HG03354 (cell line): ENCODE measurements at regions not wholly inside any gene's neighbourhood (a gene's known extent, or its start where the extent isn't known, plus 50 kb on each side); places are given as distances from the start of the nearest gene placed in this dataset.
"Not testable (repeated sequence)": the region's sequence is repeated elsewhere in the genome, so short reads cannot be mapped to it uniquely, and the experiment has no call there.

ENCODE experiments used
- ATAC-seq: cut with Tn5 transposase; IDR thresholded peaks from one replicate; pipeline ENCODE4 v1.9.1; 2021; ENCODE audit warnings: mild to moderate bottlenecking; ENCODE audit not compliant: unreplicated experiment, poor library complexity, severe bottlenecking

GRCh38 chr20:1827974-1828785, 67.0 kb upstream of the SIRPA start:
- no peak for ATAC-seq

DNA sequence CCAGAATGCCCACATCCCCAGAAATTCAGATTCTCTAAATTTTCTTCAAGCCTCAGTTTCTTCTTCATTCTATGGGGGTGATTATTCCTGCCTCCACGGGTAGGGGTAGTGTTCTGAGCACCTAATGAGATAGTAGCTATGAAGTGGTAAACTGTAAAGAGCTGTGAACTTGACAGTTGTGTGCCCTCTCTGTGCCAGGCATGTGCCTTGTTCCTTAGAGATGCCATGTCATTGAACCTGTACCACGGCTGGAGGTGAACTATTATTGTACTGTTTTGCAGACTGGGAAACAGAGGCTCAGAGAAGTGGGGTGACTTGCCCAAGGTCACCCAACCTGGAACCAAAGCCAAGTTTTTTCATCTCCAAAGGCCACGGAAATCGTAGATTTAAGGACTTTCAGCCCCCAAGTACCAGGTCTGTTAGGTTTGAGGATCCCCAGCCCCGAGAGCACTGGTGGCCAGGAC, 67.7 kb upstream of the SIRPA start:
- ATAC-seq: no peak

GRCh38 chr20:1825938-1826445, 69.2 kb upstream of the SIRPA start:
- ATAC-seq: no peak

DNA sequence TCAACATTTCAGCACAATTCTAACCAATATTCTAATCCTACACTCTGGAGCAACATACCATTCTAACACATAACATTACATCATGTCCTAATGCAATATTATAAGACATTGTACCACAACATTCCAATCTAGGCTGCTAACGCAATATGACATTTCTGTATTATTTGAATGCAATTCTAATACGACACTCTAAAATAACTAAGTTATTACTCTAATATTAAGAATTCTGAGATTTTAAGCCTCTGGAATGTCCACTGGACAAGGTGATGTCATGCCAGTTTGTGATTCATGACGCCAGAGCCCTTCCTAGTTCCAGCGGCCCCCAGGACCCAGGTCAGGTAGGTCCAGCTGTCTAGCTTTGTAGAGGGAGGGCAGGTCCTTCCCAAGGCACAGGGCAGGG, 69.7 kb upstream of the SIRPA start:
- no peak for ATAC-seq

DNA sequence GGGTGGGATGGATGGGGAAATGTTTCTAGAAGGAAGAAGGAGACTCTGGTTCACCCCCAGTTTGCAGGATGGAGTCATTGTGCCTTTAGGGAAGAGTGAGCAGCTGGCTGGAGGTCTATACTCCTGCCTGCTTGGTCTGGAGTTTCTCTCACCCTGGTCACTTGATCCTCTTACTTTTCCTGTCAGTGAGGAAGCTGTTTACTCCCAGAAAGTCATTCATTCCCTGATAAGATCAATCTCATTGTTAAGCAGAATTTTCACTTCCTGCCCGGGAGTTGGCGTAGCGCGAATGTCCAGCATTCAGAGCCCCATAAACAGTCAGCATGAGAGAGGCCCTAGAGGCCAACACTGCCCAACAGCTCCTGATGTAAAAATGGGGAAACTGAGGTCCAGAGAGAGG, 70.4 kb upstream of the SIRPA start:
- ATAC-seq: no peak

DNA sequence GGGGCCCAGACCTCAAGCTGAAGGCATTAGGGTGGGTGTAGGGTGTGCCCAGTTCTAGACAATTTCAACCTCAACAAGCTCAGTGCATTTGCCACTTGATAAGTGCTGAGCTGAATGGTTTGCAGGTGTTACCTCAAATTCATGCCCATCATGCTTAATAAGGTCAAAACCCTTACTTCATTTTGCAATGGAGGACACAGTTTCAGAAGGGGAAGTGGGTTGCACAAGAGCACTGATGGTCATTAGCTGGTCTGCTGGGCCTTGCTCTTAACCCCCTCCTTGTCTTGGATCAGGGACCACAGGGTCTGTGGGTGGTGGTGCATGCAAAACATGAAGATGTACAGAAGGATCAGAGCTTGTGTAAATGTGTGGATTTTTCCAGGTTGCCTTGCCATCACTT, 71.0 kb upstream of the SIRPA start:
- no peak for ATAC-seq

- no peak for ATAC-seq
Measured at GRCh38 chr20:1823450-1823844, 71.8 kb upstream of the SIRPA start.

DNA sequence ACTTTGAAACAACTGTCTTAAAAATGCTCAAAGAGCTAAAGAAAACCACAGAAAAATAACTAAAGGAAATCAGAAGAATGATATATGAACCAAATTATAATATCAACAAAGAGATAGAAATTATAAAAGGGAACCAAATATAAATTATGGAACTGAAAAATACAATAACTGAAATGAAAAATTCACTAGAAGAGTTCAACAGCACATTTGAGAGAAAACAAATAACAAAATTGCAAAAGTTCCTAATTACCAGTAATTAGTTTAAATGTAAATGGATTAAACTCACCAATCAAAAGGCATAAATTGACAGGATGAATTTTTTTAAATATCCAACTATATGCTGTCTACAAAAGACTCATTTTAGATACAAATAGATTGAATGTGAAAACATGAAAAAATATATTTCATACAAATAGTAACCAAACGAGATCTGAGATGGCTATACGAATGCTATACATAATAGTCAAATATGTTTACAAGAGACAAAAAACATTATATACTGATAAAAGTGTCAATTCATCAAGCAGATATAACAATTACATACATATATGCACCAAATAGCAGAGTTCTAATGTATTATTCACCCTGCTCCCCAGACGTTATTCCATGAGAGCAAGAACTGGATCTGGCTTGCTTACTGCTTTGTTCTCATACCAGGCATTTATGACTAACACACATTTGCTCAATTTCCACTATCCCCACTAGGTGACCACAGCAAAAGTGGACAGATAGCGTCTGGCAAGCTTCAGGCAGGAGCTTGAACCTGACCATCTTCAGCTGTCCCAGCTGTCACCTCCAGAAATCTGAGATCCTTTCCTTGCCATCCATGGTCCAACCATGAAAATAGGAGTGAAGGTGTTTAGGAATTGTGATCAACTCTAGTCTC, 72.4 kb upstream of the SIRPA start:
- ATAC-seq: no peak

DNA sequence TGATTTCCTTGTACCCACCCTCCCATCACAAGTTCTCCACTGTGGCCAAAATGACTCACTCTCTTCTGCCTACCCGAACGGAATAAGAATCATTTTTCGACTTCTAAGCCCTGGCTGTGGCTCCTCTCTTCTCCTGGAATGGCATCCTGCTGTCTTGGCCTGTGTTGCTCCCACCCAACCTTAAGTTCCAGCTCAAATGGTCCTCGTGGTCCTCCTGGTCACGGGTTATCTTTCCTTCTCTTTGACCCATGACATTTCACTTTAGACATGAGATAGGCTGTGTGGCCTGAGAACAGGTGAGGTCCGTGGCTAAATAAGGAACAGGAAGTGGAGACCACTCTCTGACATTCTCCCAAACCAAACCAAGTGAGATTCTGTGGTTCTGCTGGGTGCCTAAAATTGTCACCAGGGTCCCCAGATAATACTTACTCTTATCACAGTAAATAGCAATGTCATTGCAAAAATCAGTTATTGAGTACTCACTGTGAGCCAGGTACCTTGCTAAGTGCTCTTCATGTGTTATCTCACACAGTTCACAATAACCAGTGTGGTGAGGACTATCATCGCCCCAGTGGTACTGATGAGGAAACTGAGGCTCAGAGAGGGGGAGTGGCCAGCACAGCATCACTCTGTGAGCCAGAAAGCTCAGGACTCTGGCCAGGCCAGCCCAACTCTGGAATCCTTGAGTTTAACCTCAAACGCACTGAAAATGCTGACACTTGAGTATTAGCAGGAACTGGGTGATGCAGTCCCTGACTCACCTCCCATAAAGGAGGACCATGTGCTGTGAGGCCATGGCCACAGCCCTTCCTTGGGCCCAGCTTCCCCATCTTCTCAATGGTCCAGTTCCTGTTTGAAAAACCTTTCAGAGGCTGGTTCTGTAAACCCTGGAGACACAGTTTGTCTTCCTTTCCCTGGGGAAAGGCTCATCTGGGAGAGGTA, 74.8 kb upstream of the SIRPA start:
- no peak for ATAC-seq

DNA sequence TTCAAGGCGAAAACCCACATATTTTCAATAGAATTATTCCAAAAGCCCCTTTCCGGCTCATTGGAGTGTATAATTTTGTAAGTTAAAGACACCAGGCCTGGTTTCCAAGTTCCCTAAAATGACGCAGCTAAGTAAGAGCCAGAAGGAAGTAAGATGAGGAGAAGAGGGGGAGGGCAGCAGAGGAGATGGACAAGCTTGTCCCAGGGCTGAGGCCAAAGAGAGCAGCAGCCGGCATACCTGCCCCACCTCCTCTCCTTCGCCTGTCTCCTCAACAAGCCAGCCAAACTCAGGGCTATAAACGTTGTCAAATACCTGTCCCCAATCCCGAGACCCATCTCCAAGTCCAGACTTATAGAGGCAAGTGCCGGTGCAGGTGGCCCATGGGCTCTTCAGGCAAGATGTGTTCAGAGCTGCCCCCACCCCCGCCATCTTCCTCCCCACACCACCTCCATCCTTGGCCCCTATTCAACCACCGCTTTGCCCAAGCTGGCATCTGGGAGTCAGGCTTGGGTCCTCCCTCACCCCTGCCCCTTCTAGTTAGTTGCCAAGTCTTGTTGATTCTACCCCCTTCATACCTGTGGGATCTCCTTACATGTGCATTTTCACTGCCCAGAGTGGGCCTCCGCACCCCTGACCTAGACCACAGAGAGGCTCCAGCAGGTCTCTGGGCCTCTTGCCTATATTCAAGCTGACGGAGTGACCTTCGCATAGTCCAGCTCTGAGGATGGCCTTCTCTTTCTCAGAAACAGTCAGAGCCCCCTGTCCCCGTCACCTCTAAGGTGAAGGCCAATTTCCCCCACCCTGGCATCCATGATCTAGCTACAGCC, 75.7 kb upstream of the SIRPA start:
- no peak for ATAC-seq

DNA sequence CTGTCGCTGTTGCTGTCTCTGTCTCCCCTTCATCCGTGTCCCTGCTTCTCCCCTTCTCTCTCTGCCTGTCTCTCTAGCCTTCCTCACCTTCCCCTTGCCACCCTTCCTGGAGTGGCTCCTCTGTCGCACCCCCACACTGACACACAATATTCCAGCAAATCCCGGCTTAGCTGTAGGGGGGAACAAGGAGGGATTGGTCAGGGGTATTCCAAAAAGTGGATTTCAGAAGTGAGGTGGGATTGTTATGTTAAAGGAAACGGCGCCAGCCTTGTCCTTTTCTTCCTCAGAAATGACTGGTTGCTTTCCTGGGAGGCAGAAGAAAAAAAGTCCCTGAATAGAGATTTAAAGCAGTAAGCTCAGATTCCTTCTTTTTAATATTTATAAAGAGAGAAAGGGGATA, 76.3 kb upstream of the SIRPA start:
- no peak for ATAC-seq

DNA sequence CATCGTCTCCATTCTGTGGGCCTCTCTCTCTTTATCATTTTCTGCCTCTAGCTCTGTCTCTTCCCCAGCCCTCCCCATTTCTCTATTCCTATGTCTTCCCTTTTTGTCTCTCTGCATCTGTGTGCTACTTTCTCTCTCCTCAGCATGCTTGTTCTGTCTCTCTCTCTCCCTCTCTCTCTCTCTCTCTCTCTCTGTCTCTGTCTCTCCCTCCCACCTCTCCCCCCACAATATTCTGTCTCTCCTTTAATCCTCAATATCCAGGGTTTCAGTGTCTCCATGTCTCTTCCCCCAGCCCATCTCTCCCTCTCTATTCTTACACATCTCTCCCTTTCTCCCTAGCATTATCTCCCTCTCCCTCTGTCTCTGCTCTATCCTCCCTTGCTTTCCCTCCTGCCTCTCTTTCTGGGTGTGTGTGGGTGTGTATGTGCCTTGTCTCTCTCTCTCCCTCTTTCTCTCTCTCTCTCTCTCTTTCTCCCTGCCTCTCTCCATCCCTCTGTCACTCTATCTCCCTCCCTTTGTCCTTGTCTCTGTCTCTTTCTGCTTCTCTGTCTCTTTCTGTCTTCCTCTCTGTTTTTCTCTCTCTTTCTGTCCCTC, 76.9 kb upstream of the SIRPA start:
- no peak for ATAC-seq

DNA sequence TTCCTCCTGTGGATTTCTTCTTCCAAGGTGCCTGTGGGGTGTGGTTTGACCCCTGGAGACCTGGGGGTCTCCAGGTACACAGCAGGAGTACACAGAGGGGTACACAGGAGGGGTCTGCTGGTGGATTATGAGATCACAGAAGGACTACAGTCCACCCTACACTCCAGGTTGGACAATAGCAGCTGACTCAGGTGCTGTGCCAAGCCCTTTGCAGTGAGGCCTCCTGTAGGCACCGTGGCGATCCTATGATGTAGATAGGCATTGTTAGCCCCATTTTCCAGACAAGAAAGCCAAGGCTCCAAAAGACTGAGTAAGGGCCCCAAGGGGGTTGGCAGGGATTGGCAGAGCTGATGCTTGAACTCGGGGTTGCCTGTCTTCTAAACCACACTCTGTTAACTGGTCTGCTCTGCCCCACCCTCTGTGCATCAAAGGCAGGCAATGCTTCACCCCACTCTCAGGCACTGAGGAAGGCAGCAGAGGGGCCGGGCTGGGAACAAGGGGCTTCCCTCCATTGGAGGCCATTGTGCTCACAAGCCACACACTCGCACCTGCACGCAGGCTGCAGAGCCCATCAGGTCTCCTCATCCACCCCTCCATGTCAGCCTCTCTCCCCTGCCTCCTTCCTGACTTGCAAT, 77.5 kb upstream of the SIRPA start:
- no peak for ATAC-seq

GRCh38 chr20:1816384-1817381, 78.5 kb upstream of the SIRPA start:
- ATAC-seq: no peak

- no peak for ATAC-seq
Measured at GRCh38 chr20:1815502-1816085, 79.6 kb upstream of the SIRPA start.

DNA sequence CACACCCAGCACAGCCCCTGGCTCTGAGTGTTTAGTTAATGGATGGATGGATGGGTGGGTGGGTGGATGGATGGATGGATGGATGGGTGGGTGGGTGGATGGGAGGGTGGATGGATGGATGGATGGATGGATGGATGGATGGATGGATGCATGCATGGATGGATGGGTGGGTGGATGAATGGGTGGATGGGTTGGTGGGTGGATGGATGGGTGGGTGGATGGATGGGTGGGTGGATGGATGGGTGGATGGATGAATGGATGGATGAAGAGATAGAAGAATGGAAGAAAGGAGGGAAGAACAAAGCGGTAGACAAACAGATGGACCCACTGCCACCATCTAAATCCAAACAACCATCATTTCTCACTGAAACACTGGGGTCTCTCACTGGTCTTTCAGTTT, 80.3 kb upstream of the SIRPA start:
- ATAC-seq: not testable (repeated sequence)
